ENCODE measurements at regions not wholly inside any gene's neighbourhood (a gene's known extent, or its start where the extent isn't known, plus 50 kb on each side); places are given as distances from the start of the nearest gene placed in this dataset.

GRCh38 chr11:88405853-88406252 is 68.3 kb upstream of the CTSC start:
- Histone ChIP-seq H3K4me1 (ENCODE audit: control insufficient read depth, insufficient read depth, low read length, unreplicated experiment) (peaks cover 55% of the 10 kb centered on the region), H2AFZ (ENCODE audit: low read length, unreplicated experiment) (peak overlapping the region; percentile 17), H3K27ac (ENCODE audit: low read depth, low read length) (peak overlapping the region; percentile 97), H3K36me3 (ENCODE audit: insufficient read depth, low read length) (no peaks in the 10 kb centered on the region), H3K4me3 (ENCODE audit: low read depth, low read length) (peak overlapping the region; percentile 66), H3K79me2 (ENCODE audit: control insufficient read depth, insufficient read depth, low read length, unreplicated experiment) (no peaks in the 10 kb centered on the region), H3K27me3 (ENCODE audit: insufficient read depth, low read length) (no peaks in the 10 kb centered on the region)

- Histone ChIP-seq H3K36me3 (ENCODE audit: insufficient read depth, low read length) (no peaks in the 10 kb centered on the region), H2AFZ (ENCODE audit: low read length, unreplicated experiment) (peak overlapping the region; percentile 17), H3K27me3 (ENCODE audit: insufficient read depth, low read length) (no peaks in the 10 kb centered on the region), H3K27ac (ENCODE audit: low read depth, low read length) (peak overlapping the region; percentile 97), H3K4me1 (ENCODE audit: control insufficient read depth, insufficient read depth, low read length, unreplicated experiment) (peaks cover 55% of the 10 kb centered on the region), H3K79me2 (ENCODE audit: control insufficient read depth, insufficient read depth, low read length, unreplicated experiment) (no peaks in the 10 kb centered on the region), H3K4me3 (ENCODE audit: low read depth, low read length) (peak overlapping the region; percentile 66)
These were observed 67.6 kb upstream of the CTSC start for GRCh38 chr11:88404932-88405710.

GRCh38 chr11:88404391-88404790 is 66.9 kb upstream of the CTSC start:
- Histone ChIP-seq H3K79me2 (ENCODE audit: control insufficient read depth, insufficient read depth, low read length, unreplicated experiment) (no peaks in the 10 kb centered on the region), H3K4me3 (ENCODE audit: low read depth, low read length) (peak overlapping the region; percentile 66), H3K36me3 (ENCODE audit: insufficient read depth, low read length) (no peaks in the 10 kb centered on the region), H3K4me1 (ENCODE audit: control insufficient read depth, insufficient read depth, low read length, unreplicated experiment) (peaks cover 58% of the 10 kb centered on the region), H2AFZ (ENCODE audit: low read length, unreplicated experiment) (peak overlapping the region; percentile 17), H3K27ac (ENCODE audit: low read depth, low read length) (peak overlapping the region; percentile 97), H3K27me3 (ENCODE audit: insufficient read depth, low read length) (no peaks in the 10 kb centered on the region)

GRCh38 chr11:88402784-88403183 is 65.2 kb upstream of the CTSC start:
- Histone ChIP-seq H3K4me1 (ENCODE audit: control insufficient read depth, insufficient read depth, low read length, unreplicated experiment) (peaks cover 73% of the 10 kb centered on the region), H3K36me3 (ENCODE audit: insufficient read depth, low read length) (no peaks in the 10 kb centered on the region), H3K27ac (ENCODE audit: low read depth, low read length) (peak overlapping the region; percentile 97), H2AFZ (ENCODE audit: low read length, unreplicated experiment) (peak overlapping the region; percentile 29), H3K27me3 (ENCODE audit: insufficient read depth, low read length) (no peaks in the 10 kb centered on the region), H3K79me2 (ENCODE audit: control insufficient read depth, insufficient read depth, low read length, unreplicated experiment) (no peaks in the 10 kb centered on the region), H3K4me3 (ENCODE audit: low read depth, low read length) (peak overlapping the region; percentile 52)

GRCh38 chr11:88402192-88402715 is 64.7 kb upstream of the CTSC start:
- H3K4me1 ChIP-seq (ENCODE audit: control insufficient read depth, insufficient read depth, low read length, unreplicated experiment) = peaks cover 74% of the 10 kb centered on the region
- H2AFZ ChIP-seq (ENCODE audit: low read length, unreplicated experiment) = peak overlapping the region; percentile 1
- peak overlapping the region; percentile 52 for H3K4me3 ChIP-seq (ENCODE audit: low read depth, low read length)

GRCh38 chr11:88398791-88399570 is 61.4 kb upstream of the CTSC start:
- H3K27ac ChIP-seq (ENCODE audit: low read depth, low read length) = peak overlapping the region; percentile 63
- no peaks in the 10 kb centered on the region for H3K27me3 ChIP-seq (ENCODE audit: insufficient read depth, low read length)
- H2AFZ ChIP-seq (ENCODE audit: low read length, unreplicated experiment) = peak overlapping the region; percentile 19
- H3K79me2 ChIP-seq (ENCODE audit: control insufficient read depth, insufficient read depth, low read length, unreplicated experiment) = no peaks in the 10 kb centered on the region
- no peaks in the 10 kb centered on the region for H3K36me3 ChIP-seq (ENCODE audit: insufficient read depth, low read length)
- H3K4me1 ChIP-seq (ENCODE audit: control insufficient read depth, insufficient read depth, low read length, unreplicated experiment) = peaks cover 45% of the 10 kb centered on the region
- H3K4me3 ChIP-seq (ENCODE audit: low read depth, low read length) = peak overlapping the region; percentile 34

More at GRCh38 chr11:88402192-88402715, 64.7 kb upstream of the CTSC start:
- Histone ChIP-seq H3K27me3 (ENCODE audit: insufficient read depth, low read length) (no peaks in the 10 kb centered on the region), H3K36me3 (ENCODE audit: insufficient read depth, low read length) (no peaks in the 10 kb centered on the region), H3K27ac (ENCODE audit: low read depth, low read length) (peak overlapping the region; percentile 97), H3K79me2 (ENCODE audit: control insufficient read depth, insufficient read depth, low read length, unreplicated experiment) (no peaks in the 10 kb centered on the region)

GRCh38 chr11:88398372-88398771 is 60.8 kb upstream of the CTSC start:
- H3K27ac ChIP-seq (ENCODE audit: low read depth, low read length) = peak overlapping the region; percentile 63
- H3K4me1 ChIP-seq (ENCODE audit: control insufficient read depth, insufficient read depth, low read length, unreplicated experiment) = peaks cover 39% of the 10 kb centered on the region
- no peak overlapping the region for H2AFZ ChIP-seq (ENCODE audit: low read length, unreplicated experiment)

GRCh38 chr11:88390254-88390653 is 52.7 kb upstream of the CTSC start:
- Histone ChIP-seq H3K4me1 (ENCODE audit: control insufficient read depth, insufficient read depth, low read length, unreplicated experiment) (no peaks in the 10 kb centered on the region), H3K27ac (ENCODE audit: low read depth, low read length) (no peak overlapping the region), H3K4me3 (ENCODE audit: low read depth, low read length) (no peak overlapping the region), H3K36me3 (ENCODE audit: insufficient read depth, low read length) (no peaks in the 10 kb centered on the region), H3K79me2 (ENCODE audit: control insufficient read depth, insufficient read depth, low read length, unreplicated experiment) (no peaks in the 10 kb centered on the region), H2AFZ (ENCODE audit: low read length, unreplicated experiment) (no peak overlapping the region), H3K27me3 (ENCODE audit: insufficient read depth, low read length) (no peaks in the 10 kb centered on the region)

More at GRCh38 chr11:88398372-88398771, 60.8 kb upstream of the CTSC start:
- Histone ChIP-seq H3K4me3 (ENCODE audit: low read depth, low read length) (peak overlapping the region; percentile 34), H3K27me3 (ENCODE audit: insufficient read depth, low read length) (no peaks in the 10 kb centered on the region), H3K36me3 (ENCODE audit: insufficient read depth, low read length) (no peaks in the 10 kb centered on the region), H3K79me2 (ENCODE audit: control insufficient read depth, insufficient read depth, low read length, unreplicated experiment) (no peaks in the 10 kb centered on the region)

- H3K4me1 ChIP-seq (ENCODE audit: control insufficient read depth, insufficient read depth, low read length, unreplicated experiment) = peaks cover 8% of the 10 kb centered on the region
- H2AFZ ChIP-seq (ENCODE audit: low read length, unreplicated experiment) = no peak overlapping the region
- no peaks in the 10 kb centered on the region for H3K27me3 ChIP-seq (ENCODE audit: insufficient read depth, low read length)
- H3K36me3 ChIP-seq (ENCODE audit: insufficient read depth, low read length) = no peaks in the 10 kb centered on the region
- no peak overlapping the region for H3K27ac ChIP-seq (ENCODE audit: low read depth, low read length)
- no peak overlapping the region for H3K4me3 ChIP-seq (ENCODE audit: low read depth, low read length)
- H3K79me2 ChIP-seq (ENCODE audit: control insufficient read depth, insufficient read depth, low read length, unreplicated experiment) = no peaks in the 10 kb centered on the region
These were observed 50.4 kb upstream of the CTSC start for GRCh38 chr11:88387957-88388356.
